HG02970 (cell line): ENCODE measurements at regions not wholly inside any gene's neighbourhood (a gene's known extent, or its start where the extent isn't known, plus 50 kb on each side); places are given as distances from the start of the nearest gene placed in this dataset.
"Not testable (repeated sequence)": the region's sequence is repeated elsewhere in the genome, so short reads cannot be mapped to it uniquely, and the experiment has no call there.

Experiments used
- ATAC-seq: cut with Tn5 transposase; IDR thresholded peaks from one replicate; pipeline ENCODE4 v1.9.1; 2021; ENCODE audit warnings: mild to moderate bottlenecking, moderate library complexity, moderate number of reproducible peaks; ENCODE audit not compliant: unreplicated experiment, low FRiP score

DNA sequence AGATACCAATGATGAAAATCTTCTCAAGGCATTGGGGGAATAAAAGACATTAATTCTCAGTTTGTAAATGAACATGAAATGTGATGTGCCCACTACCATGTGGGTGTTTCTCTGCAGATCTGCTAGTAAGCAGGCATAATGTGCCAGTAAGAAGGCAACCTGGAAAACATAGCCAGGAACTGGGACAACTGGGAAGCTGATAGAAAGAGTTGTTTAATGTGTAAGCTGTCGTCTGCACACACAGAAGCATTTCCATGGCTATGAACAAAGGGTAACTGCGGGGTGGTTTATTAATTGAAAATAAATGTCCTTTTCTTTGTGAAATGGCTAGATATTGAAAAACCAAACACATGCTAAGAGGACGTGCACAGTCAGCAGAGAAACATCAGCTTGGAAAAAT, 52.0 kb downstream of the ZC3H11B start:
- no peak for ATAC-seq

DNA sequence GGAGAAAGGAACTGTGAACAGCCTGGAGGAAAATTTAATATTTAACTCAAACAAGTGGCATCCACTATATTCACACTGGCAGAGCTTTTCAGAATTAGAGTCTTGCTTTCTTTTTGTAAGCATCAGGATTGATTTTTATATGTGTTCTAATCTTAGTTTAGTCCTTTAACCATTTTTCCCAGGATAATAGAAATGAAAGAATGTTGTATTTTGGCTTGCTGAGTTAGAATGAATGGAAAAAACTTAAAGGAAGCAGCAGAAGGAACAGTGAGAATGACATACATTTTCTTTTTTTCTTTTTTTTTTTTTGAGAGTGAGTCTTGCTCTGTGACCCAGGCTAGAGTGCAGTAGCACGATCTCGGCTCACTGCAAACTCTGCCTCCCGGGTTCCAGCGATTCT, 53.0 kb downstream of the ZC3H11B start:
- ATAC-seq = no peak

DNA sequence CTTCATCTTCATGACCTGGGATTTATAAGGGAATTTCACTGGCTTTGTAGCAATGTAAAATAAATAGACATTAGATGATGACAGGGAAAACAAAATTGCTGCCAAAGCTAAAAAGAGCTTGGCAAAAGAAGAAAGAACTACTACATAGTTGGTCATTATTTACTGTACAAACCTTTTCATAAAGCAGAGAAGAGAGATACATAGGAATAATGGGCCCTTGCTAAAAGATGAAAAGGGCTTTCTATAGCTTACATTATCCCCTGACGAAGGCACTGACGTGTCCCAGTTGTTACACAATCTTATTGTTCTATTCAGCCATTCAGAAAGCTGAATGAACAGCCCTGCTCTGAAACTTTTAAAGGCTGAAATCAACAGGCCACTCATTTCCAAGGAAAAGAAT, 57.1 kb downstream of the ZC3H11B start:
- ATAC-seq = no peak

DNA sequence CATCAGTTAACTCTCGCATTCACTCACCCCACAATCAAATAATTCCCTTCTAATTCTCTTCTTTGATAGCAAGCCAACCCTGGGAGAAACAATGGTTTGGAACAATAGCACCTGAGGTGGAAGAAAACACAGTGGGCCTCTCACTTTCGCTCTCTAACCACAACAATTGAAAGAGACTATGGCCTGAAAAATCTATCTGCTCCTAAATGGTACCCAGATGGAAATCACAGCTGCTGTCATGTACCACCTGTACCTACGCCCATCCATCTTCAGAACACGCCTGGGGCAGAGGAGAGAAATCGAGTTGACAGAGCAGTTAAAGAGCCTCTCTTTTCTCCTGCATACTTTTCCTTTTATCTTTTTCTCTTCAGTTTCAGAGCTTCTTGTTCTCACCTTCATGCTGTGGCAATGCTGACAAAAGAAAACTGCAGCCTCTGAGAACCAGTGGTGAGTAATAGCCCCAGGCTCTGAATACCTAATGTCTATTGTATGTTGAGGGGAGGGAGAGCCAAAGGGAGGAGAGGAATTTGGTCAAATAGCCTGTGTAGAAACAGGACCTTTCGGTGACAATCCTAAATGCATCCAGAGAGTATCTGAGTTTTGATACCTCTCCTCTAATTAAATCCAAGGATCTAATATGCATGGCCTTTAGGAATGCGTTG, 57.7 kb downstream of the ZC3H11B start:
- ATAC-seq = no peak

DNA sequence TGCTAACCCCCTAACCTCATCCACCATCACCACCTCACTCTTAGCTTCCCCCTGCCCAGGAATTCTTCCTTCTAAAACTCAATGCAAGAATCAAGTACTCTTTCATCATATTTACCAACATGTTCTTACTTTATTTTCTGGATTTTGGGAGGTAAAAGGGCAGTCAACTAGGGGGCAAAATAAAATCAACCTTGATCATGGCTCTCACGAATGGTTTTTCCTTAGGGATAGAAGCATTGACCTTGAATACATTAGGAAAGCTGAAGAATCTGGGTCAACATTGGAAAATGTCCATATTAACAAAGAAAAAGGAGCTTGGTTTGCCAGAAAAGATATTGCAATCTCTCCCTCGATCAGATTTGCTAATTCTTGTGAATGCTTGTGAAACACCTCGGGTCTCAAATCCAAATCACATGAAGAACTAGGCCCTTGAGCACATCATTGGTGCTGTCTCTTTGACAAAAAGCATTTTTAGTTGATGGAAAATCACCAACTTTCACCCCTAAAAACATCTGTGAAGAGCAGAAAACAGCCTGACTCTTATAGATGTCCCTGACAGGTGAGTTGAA, 58.9 kb downstream of the ZC3H11B start:
- ATAC-seq = no peak

DNA sequence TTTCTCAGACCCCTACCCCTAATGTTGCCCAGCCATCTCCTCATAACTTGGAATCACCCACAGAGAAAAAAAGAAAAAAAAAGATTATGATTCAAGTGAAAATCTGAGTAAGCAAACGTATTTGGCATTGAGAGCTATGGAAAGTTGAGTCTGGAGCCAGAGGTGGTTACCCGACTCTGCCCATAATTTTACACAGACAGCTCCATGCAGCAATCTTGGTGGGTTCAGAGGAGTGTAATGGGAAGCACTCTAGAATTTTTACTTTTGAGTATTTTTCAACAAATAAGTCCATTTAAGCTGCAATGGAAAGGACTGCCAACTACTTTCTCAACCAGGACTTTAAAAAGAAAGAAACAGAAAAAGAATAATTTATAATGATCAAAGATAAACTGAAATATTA, 62.7 kb downstream of the ZC3H11B start:
- ATAC-seq = no peak

DNA sequence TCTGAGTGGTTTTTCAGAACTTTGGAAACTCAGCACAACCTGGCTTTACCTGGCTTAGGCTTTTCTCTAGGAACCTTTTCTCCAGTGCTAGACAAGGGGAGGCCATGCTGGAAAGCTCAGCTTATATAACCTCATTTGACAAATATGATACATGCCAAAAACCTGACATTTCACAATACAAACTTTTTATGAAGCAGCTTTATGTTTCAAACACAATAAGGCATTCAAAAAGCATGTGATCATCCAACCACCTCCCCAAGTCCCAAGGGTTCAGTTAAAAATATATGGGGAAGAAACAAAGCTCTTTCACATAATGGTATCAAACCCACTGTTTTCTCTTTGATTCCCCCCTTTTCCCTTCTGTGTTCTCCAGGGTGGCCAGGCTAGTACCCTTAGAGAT, 63.7 kb downstream of the ZC3H11B start:
- no peak for ATAC-seq

DNA sequence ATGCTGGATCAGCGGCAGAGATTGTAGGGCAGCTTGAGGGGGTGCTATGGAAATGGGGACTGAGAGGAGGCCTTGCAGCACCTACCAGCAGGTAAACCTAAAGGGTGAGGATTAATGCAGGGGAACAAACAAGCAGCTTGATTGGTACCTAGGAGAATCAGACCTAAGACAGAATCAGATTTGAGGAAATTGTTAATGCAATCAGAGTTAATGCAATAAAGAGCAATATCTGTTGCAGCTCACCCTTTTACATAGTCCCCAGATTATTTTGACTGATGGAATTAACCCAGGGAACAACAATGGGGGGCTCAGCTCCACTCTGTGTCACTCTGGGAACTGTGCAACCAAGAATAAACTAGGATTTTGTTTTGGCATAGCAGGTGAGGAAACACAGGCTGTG, 64.5 kb downstream of the ZC3H11B start:
- no peak for ATAC-seq

DNA sequence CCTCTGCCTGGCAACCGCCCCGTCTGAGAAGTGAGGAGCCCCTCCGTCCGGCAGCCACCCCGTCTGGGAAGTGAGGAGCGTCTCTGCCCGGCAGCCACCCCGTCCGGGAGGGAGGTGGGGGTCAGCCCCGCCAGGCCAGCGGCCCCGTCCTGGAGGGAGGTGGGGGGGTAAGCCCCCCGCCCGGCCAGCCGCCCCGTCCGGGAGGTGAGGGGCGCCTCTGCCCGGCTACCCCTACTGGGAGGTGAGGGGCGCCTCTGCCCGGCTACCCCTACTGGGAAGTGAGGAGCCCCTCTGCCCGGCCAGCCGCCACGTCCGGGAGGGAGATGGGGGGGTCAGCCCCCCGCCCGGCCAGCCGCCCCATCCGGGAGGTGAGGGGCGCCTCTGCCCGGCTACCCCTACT, 67.1 kb downstream of the ZC3H11B start:
- not testable (repeated sequence) for ATAC-seq

DNA sequence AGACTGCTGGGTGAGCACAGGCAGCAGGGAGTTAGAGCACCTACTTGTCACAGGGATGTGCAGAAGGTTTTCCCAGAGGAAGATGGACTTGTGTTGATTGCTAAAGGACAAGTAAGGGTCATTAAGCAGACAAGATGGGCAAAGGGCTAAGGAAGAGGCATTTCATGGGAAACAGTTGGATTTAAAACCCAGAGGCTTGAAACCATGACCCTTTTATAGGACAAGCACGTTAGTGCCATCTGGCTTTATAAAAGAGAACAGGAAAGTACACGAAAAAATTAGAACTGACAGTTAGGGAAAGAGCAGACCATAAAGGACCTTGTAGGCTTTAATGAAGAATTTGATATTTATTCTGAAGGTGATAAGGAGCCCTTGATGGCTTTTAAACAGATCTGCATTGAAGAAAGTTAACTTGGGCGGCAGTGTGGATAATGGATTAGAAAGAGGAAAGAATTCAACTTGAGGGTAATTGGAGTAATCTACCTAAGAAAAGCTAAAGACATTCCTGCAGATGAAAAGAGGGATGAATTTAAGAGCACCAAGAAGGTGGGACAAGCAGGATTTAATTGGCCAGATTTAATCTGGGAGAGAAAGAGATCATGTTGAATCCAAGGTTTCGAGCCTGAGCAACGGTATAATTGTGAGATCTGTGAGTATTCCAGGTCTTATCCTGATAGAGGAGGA, 68.6 kb downstream of the ZC3H11B start:
- no peak for ATAC-seq

DNA sequence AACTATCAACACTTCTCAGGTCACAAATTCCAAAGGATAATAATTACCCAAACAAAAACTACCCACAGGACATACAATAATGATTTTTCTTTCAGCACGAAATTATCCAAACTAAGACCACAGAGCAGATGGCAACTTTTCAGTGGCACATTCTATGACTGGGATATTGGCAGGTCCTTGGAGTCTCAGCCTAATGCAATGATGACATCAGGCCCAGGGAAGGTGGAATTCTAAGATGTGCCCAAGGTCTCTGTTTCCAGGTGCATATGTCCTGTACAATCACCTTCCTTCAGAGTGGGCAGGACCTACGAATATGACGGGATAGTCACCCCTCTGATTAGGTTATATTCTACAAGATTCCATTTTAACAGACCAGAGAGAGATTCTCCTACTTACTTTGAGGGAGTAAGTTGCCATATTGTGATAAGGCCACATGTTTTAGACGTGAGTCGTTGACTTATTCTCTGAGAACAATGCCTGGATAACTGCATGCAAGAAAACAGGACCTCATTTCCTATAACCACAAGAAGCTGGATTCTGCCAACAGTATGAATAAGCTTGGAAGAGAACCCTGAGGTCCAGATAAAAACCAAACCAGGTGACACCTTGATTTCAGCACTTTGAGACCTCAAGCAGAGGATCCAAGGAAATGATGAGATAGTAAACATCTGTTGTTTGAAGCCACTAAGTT, 69.9 kb downstream of the ZC3H11B start:
- ATAC-seq = no peak

DNA sequence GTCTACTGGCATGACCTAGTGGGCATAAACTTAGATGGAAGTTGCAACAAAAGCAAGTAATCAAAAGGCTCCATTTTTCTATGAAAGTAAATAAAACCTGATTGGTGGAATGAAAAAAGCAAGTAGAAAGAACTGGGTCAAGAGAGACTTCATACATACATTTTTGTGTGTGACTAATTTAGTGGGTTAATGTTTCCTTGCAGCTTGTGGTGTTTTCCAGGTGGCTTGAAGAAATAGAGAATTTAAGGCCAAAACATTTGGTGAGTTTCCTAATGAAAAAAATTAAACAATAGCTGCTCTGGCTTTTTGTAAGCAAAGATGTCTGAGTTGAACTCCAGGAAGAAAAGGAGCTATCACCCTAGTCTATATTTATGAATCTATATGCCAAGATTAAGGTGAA, 71.0 kb downstream of the ZC3H11B start:
- no peak for ATAC-seq

DNA sequence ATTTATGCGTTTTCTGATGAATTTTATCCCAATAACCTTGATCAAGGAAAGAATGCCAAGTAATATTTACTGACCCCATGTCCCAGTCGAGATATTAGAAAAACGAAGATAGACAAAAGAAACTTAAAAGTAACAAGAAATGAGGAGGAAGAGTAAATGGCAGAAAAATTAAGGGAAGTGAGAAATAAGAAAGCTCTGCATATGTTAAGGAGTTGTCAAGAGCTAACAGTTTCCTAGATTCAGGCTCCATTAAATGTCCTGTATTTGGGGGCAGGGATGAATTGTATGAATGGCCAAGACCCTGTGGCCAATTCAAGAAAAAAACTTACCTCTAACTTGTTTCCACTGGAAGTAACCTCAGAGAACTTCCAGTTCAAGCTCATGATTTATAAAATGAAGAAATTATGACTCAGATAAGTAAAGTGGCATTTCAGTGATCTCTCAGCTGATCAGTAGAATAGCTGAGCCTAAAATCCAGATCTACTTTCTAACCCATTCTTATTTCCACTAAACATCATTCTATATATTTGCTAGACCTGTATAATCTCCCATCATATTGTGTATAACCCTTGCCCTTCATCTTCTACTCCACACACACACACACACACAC, 73.2 kb downstream of the ZC3H11B start:
- ATAC-seq = no peak

DNA sequence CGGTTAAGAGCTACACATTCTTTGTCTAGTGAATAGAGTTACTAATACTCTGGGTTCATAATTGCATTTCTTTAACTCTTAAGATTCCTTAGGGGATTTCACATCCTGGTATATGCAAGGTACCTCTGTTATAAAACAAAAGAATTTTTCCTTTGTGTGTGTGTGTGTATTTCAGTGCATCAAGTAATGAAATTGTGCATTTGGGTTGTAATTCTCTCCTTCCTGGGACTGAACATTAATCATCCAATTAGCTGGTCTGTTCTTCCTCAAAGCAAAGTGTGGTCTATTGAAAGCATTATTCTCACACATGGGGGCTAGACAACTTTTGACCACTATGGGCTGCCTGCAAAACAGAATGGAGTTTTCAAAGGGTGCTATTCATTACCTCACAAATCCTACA, 74.0 kb downstream of the ZC3H11B start:
- ATAC-seq = no peak

DNA sequence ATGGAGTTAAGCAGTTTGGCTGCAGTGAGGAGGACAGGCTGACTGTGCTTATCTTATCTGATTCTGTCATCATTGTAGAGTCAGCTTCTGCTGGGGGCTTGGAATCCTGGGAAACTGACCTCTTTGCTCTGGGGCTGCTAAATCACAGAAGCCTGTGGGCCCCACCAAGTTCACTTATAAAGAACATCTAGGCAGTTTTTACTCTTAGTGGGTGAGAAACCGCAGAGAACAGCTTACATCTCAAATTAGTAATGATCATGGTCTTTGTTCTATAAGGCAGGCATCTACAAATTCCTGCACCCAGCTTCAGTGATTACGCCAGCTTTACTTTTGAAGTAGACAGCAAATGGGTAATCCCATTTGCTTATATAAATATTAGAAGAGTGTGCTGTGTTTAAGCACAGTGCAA, 75.7 kb downstream of the ZC3H11B start:
- ATAC-seq = no peak

DNA sequence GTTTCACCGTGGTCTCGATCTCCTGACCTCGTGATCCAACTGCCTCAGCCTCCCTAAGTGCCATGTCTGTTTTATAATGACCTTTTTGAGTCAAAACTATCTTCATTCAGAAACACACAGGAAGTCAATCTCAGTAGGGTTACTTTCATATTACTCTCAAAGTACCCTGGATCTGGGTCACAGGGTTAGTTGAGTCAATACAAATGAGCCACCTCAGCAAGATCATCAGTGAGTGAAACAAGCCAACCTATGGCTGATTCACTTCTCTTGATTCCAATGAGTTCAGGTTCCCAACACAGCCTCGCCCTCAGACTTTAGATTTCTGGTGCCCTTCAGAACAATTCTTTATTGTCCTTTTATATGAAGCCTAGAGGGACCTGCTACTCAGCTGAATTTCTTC, 76.9 kb downstream of the ZC3H11B start:
- no peak for ATAC-seq

DNA sequence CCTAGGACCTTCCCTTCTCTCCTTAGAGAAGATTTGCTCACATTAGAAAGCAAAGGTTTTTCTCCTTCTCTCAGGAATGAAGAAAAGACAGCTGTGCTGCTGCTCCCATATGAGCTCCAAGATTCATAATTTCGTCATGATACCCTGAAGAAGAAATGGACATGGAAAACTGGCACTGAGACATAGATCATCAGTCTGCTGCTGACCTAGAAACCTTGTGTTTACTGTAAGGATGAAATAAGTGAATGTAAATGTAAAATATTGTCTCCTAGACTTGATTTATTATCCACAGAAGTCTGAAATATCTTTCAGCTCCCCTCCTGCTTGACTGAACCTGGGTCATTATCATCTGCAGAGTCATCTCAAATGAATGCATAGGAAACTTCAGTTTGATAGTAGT, 77.9 kb downstream of the ZC3H11B start:
- no peak for ATAC-seq

DNA sequence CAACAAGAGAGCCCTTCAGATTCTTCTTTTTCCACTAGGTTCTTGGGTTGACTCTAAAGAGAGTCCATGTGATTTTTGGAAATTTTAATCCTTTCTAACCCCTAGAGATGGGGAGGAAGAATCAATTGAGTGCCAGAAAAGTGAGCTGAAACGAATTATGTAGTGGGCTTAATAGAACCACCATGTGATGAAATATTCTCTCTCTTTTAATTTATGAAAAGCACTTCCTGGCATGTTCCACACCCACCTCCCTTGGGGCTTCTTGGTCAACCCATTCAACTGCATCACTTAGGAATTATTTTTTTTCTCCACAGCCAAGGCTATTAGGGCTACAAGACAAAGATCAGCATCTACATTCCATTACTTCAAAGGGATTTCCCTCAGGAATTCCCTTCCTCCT, 79.6 kb downstream of the ZC3H11B start:
- ATAC-seq = no peak

DNA sequence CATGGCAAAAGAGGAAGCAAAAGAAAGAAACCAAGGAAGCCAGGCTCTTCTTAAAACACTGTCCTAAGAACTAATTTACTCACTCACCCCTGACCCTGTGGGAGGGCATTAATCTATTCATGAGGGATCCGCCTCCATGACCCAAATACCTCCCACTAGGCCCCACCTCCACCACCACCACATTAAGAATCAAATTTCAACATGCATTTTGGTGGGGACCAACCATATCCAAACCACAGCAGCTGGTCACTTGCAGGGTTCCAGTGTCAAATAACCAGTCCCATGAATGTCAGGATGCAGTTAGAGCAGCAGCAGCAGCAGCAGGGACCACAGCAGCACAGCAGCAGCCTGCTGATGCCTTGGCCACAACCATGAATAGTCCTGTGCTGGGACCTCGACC, 83.8 kb downstream of the ZC3H11B start:
- no peak for ATAC-seq

DNA sequence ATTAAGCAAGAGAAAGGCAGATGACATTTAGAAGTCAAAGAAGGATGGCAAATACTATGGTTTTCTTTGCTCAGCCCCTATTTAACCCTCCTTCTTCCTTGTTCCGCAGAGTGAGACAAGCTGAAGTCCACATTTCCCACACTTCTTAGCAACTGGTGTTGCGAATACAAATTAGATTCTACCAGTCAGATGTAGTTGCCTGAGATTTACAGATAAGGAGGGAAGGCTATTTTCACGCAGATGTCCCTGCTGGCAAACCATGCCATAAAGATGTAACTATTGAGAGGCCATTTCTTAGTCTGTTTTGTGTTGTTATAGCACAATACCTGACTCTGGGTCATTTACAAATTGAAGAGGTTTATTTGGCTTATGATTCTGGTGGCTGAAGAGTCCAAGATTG, 84.3 kb downstream of the ZC3H11B start:
- ATAC-seq = no peak

DNA sequence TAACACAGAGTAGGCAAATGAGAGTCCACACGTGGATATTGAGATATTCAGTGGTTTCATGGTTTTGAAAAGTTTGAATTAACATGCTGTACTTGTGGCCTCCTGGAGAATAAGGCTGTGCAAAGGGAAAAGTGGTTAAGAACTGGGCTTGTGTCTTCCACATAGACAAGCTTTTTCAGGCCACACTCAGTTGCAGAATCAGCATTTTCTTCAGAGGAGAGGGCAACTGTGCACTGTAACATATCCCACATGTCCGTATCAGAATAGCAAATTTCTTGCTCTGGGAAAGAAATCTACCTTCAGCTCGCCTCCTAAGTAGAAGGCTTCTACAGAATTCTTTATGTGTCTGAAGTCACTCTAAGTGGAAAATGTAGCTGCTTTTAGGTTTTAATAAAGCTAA, 84.9 kb downstream of the ZC3H11B start:
- no peak for ATAC-seq
